ENCODE measurements at regions not wholly inside any gene's neighbourhood (a gene's known extent, or its start where the extent isn't known, plus 50 kb on each side); places are given as distances from the start of the nearest gene placed in this dataset.

DNA sequence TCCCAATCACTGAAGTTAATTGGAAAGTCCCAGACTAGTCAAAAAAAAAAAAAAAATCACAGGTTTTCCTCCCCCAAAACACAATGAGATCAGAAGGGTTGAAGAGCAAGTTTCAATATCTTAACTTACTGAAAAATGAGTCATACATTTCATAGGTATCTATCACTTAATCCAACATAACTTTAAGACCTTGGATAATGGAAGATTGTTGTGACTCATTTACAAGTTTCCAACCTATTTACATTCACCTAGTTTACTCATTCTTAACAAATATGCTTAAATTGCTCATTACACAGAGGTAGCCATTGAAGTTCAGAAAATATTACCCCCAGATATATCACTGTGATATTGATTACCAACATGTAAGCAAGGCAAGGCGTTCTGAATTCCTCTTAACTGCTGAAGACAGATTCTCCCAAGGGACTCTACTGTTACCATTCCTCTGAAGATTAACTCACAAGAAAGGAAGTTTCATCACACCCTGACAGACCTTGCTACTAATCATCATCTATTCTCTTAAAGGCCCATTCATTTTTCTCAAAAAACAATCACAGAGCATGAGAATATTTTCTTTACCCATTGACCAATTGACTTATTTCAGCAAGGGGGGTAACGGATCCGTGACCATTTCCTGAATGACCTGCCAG, 563.8 kb downstream of the TLE1 start:
- H4K20me1 ChIP-seq (ENCODE audit: insufficient read depth, low read depth, low read length): no peaks in the 10 kb centered on the region
- H3K4me2 ChIP-seq (ENCODE audit: low read depth, low read length, poor library complexity, severe bottlenecking): no peak overlapping the region
- no peak overlapping the region for H3K27ac ChIP-seq (ENCODE audit: low read length)
- no peak for DNase-seq
- no peaks in the 10 kb centered on the region for H3K4me1 ChIP-seq (ENCODE audit: low read length)
- H3K4me3 ChIP-seq (ENCODE audit: low read length): no peak overlapping the region
- no peak overlapping the region for H2AFZ ChIP-seq (ENCODE audit: low read length)
- no peaks in the 10 kb centered on the region; the same call in 1 of the 2 replicates for H3K9me3 ChIP-seq (ENCODE audit: low read length)
- no peaks in the 10 kb centered on the region for H3K36me3 ChIP-seq (ENCODE audit: insufficient read depth, low read length)
- no peaks in the 10 kb centered on the region for H3K27me3 ChIP-seq (ENCODE audit: low read length)
- no peak overlapping the region for H3K9ac ChIP-seq (ENCODE audit: low read length)
- H3K9me2 ChIP-seq (replicated peaks; ENCODE audit: insufficient read depth, low read length): no peaks in the 10 kb centered on the region
- H3K79me2 ChIP-seq (ENCODE audit: low read length): no peaks in the 10 kb centered on the region

DNA sequence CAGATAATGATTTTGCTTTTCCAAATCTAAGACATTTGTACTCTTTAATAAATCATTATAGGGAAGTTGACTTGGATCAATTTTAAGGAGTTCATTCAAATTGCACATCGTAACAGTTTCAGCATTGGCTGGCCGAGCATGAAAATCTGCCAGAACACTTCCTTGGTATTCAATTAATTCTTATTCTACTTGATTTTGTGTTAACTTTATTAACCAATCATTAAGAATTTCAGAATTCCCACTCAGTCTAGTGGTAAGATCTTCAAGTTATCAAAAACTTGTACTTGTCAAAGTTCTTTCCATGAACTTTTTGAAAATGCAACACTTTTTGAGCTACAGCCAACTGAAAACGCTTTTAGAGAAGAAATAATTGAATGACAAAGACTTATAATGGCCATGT, 565.8 kb downstream of the TLE1 start:
- no peak overlapping the region for H3K9ac ChIP-seq (ENCODE audit: low read length)
- no peak for DNase-seq
- H3K36me3 ChIP-seq (ENCODE audit: insufficient read depth, low read length): no peaks in the 10 kb centered on the region
- no peak overlapping the region for H3K4me3 ChIP-seq (ENCODE audit: low read length)
- H2AFZ ChIP-seq (ENCODE audit: low read length): no peak overlapping the region
- no peak overlapping the region for H3K27ac ChIP-seq (ENCODE audit: low read length)
- no peaks in the 10 kb centered on the region for H3K4me1 ChIP-seq (ENCODE audit: low read length)
- H3K9me3 ChIP-seq (ENCODE audit: low read length): peaks cover 9% of the 10 kb centered on the region
- no peaks in the 10 kb centered on the region for H3K9me2 ChIP-seq (replicated peaks; ENCODE audit: insufficient read depth, low read length)
- H3K79me2 ChIP-seq (ENCODE audit: low read length): no peaks in the 10 kb centered on the region
- no peaks in the 10 kb centered on the region for H4K20me1 ChIP-seq (ENCODE audit: insufficient read depth, low read depth, low read length)
- H3K4me2 ChIP-seq (ENCODE audit: low read depth, low read length, poor library complexity, severe bottlenecking): no peak overlapping the region
- H3K27me3 ChIP-seq (ENCODE audit: low read length): no peaks in the 10 kb centered on the region

DNA sequence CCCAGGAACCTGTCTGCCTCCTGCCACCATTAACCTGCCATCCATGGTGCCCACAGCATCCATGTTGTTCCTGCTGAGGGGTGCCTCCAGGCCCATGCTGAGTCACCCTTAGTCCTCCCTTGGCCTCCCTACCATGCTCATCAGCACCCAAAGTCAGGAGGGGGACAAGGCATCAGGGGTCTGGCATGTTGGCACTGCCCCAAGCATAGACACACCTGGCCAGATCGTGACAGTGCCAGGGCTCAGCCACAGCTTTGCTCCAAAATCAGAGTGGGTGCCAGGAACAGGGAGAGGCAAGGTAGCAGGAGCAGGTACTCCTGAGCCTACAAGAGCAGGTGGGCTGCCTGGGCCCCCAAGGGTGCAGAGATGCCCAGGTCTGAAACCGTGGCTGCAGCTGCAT, 566.6 kb downstream of the TLE1 start:
- H3K27ac ChIP-seq (ENCODE audit: low read length): no peak overlapping the region
- no peaks in the 10 kb centered on the region for H4K20me1 ChIP-seq (ENCODE audit: insufficient read depth, low read depth, low read length)
- H3K9me3 ChIP-seq (ENCODE audit: low read length): peaks cover 10% of the 10 kb centered on the region
- H3K4me3 ChIP-seq (ENCODE audit: low read length): no peak overlapping the region
- no peaks in the 10 kb centered on the region for H3K79me2 ChIP-seq (ENCODE audit: low read length)
- no peak overlapping the region for H3K4me2 ChIP-seq (ENCODE audit: low read depth, low read length, poor library complexity, severe bottlenecking)
- H2AFZ ChIP-seq (ENCODE audit: low read length): no peak overlapping the region
- no peak overlapping the region for H3K9ac ChIP-seq (ENCODE audit: low read length)
- H3K27me3 ChIP-seq (ENCODE audit: low read length): no peaks in the 10 kb centered on the region
- no peak for DNase-seq
- H3K36me3 ChIP-seq (ENCODE audit: insufficient read depth, low read length): no peaks in the 10 kb centered on the region
- H3K4me1 ChIP-seq (ENCODE audit: low read length): no peaks in the 10 kb centered on the region
- H3K9me2 ChIP-seq (replicated peaks; ENCODE audit: insufficient read depth, low read length): no peaks in the 10 kb centered on the region

DNA sequence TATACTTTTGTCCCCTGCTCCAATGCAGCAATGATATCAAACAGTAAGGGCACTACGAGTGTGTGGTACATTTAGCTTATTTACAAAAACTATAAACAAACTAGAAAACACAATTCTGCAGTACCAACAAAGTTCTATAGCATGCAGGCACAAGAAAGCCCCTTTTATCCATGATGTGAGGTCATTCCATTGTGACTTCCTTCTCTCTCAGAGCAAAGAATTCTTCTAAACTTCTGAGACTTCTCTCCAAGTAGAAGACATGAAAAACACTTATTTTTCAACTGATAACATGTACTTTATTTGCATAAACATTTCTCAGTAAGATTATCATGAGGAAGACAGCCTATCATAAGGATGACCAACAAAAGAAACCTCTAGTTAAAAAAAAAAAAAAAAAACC, 569.8 kb downstream of the TLE1 start:
- no peaks in the 10 kb centered on the region for H3K9me2 ChIP-seq (replicated peaks; ENCODE audit: insufficient read depth, low read length)
- H3K27ac ChIP-seq (ENCODE audit: low read length): no peak overlapping the region
- no peaks in the 10 kb centered on the region for H3K36me3 ChIP-seq (ENCODE audit: insufficient read depth, low read length)
- no peak for DNase-seq
- H3K27me3 ChIP-seq (ENCODE audit: low read length): no peaks in the 10 kb centered on the region
- H4K20me1 ChIP-seq (ENCODE audit: insufficient read depth, low read depth, low read length): no peaks in the 10 kb centered on the region
- peaks cover 10% of the 10 kb centered on the region for H3K9me3 ChIP-seq (ENCODE audit: low read length)
- H3K79me2 ChIP-seq (ENCODE audit: low read length): no peaks in the 10 kb centered on the region
- H3K4me3 ChIP-seq (ENCODE audit: low read length): no peak overlapping the region
- no peak overlapping the region for H3K9ac ChIP-seq (ENCODE audit: low read length)
- H2AFZ ChIP-seq (ENCODE audit: low read length): no peak overlapping the region
- no peak overlapping the region for H3K4me2 ChIP-seq (ENCODE audit: low read depth, low read length, poor library complexity, severe bottlenecking)
- H3K4me1 ChIP-seq (ENCODE audit: low read length): no peaks in the 10 kb centered on the region

DNA sequence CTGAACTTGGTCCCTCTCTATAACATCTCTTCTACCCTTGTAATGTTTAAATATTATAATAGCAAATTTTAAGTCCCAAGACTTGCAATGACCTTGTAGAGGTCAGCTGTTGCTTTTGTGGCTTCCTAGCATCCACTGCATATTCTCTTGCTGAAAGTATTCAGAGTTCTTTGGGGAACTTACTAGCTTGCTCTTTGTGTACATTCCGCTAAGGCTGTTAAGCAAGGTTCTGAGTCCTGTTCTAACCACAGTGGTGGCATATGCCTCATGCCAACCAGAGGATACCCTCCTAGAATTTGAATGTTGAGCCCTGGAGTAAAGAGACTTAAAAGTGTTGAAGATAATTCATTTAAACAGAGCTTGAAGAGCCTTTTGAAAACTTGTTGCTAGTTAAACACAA, 570.9 kb downstream of the TLE1 start:
- Histone ChIP-seq H4K20me1 (ENCODE audit: insufficient read depth, low read depth, low read length) (no peaks in the 10 kb centered on the region), H2AFZ (ENCODE audit: low read length) (no peak overlapping the region), H3K4me2 (ENCODE audit: low read depth, low read length, poor library complexity, severe bottlenecking) (no peak overlapping the region), H3K4me1 (ENCODE audit: low read length) (no peaks in the 10 kb centered on the region), H3K79me2 (ENCODE audit: low read length) (no peaks in the 10 kb centered on the region), H3K9me2 (replicated peaks; ENCODE audit: insufficient read depth, low read length) (no peaks in the 10 kb centered on the region), H3K27ac (ENCODE audit: low read length) (no peak overlapping the region), H3K9me3 (ENCODE audit: low read length) (peaks cover 10% of the 10 kb centered on the region), H3K4me3 (ENCODE audit: low read length) (no peak overlapping the region), H3K36me3 (ENCODE audit: insufficient read depth, low read length) (no peaks in the 10 kb centered on the region), H3K9ac (ENCODE audit: low read length) (no peak overlapping the region), H3K27me3 (ENCODE audit: low read length) (no peaks in the 10 kb centered on the region)
- no peak for DNase-seq

DNA sequence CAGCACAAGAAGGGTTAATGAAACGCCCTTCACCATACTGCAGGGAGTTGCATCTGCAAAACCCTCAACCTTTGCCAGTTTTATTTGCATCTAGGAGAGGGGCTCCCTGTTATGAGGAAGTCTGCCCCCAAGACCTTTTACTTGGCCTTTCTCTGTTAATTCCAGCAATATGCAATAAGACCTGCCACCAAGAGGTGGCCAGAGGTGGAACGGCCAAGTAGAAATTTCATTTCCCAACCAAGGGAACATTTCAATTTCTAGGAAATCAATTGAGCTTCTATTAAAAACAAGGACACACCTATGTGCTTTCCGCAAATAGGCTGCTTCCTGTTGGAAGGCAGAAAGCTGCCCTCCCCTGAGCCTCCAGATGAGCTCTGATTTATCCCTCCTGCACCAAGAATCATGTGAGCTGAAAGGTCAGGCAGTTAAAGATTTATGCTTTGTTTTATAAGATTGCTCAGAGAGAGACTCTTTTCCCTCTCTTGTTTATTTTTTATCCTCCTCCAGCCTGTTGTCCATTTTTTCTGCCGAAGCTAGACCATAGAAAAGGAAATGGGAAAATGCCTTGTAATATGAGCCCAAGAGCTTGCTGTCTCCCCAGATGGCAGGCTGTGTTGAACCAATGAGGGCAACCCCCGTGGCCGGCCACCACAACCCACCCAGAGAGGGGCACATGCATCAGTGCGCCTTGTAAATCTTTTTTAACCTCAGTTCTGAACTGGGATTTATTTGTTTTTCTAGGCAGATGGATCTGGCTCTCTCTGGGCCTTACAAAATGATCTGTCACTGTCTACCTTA, 572.8 kb downstream of the TLE1 start:
- Histone ChIP-seq H3K9ac (ENCODE audit: low read length) (no peak overlapping the region), H3K27me3 (ENCODE audit: low read length) (no peaks in the 10 kb centered on the region), H3K9me2 (replicated peaks; ENCODE audit: insufficient read depth, low read length) (no peaks in the 10 kb centered on the region), H3K4me1 (ENCODE audit: low read length) (no peaks in the 10 kb centered on the region), H2AFZ (ENCODE audit: low read length) (no peak overlapping the region), H3K79me2 (ENCODE audit: low read length) (no peaks in the 10 kb centered on the region), H3K36me3 (ENCODE audit: insufficient read depth, low read length) (no peaks in the 10 kb centered on the region), H3K4me3 (ENCODE audit: low read length) (no peak overlapping the region), H4K20me1 (ENCODE audit: insufficient read depth, low read depth, low read length) (no peaks in the 10 kb centered on the region), H3K4me2 (ENCODE audit: low read depth, low read length, poor library complexity, severe bottlenecking) (no peak overlapping the region), H3K27ac (ENCODE audit: low read length) (no peak overlapping the region), H3K9me3 (ENCODE audit: low read length) (peaks cover 10% of the 10 kb centered on the region)
- DNase-seq: no peak

DNA sequence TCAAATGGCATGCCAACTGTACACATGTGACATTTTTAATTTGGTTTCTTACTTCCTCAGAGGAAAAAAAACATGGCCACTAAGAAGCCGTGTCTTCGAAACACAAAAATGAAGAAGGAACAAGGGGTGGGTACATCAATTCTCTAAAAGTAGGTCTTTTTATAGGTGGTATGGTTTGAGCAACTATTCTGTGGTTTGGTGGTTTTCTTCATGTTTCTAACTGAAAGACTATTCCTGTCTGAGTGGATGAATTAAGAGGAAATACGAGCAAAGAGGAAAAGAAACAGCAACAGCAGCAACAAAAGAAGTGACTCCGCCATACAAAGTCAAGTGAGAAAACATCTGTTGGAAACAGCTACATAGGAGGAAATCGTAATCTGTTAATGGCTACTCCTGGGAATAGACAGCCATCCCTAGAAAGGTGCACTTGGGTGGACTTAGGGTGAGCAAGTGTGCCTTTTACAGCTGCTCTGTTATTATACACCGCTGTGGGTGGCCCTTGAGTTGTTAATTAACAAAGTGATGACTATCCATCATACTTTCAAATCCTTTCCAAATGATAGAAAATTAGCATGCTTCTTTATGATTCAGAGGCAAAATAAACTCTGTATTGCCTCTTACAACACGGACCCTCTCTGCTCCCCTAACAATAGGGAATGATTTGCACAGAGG, 575.8 kb downstream of the TLE1 start:
- DNase-seq: no peak
- Histone ChIP-seq H3K4me1 (ENCODE audit: low read length) (no peaks in the 10 kb centered on the region), H3K9me2 (replicated peaks; ENCODE audit: insufficient read depth, low read length) (no peaks in the 10 kb centered on the region), H3K4me2 (ENCODE audit: low read depth, low read length, poor library complexity, severe bottlenecking) (no peak overlapping the region), H3K27me3 (ENCODE audit: low read length) (no peaks in the 10 kb centered on the region), H3K36me3 (ENCODE audit: insufficient read depth, low read length) (no peaks in the 10 kb centered on the region), H3K9ac (ENCODE audit: low read length) (no peak overlapping the region), H3K79me2 (ENCODE audit: low read length) (no peaks in the 10 kb centered on the region), H2AFZ (ENCODE audit: low read length) (no peak overlapping the region), H3K9me3 (ENCODE audit: low read length) (peaks cover 2% of the 10 kb centered on the region), H3K27ac (ENCODE audit: low read length) (no peak overlapping the region), H3K4me3 (ENCODE audit: low read length) (no peak overlapping the region), H4K20me1 (ENCODE audit: insufficient read depth, low read depth, low read length) (no peaks in the 10 kb centered on the region)

DNA sequence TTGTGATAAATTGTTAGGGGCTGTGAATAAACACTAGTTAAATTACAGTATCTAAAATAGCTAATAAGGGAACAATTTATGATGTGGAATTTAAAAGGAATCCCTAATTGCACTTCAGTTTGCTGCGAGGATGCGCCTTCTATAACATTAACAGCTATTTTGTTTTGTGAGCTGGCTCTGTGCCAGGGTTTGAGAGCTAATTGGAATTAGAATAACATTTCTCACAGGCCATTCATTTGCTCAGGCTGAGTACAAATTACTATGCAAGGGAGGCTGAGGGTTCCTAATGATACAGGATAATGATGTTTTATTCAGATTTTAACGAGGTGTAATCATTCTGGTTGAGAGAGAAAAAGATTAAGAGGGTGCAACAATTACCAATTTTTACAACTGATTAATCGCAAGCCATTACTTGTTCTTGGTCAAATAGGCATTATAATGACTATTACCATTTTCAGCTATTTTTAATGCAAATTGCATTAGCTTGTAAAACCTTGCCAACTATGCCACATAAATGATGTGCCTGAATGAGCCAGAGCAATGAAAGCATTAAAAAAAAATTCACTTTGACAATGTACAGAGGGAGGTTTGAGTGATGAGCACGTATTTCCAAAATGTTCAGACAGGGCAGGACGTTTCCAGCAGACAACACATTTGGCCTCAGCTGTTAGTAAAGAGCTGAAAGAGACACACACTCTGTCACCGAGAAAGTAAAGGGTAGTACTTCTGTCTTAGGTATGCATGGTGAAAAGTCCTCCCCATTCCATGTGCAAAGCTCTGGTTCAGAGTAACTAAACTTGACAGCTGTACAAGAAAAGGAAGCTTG, 576.5 kb downstream of the TLE1 start:
- Histone ChIP-seq H4K20me1 (ENCODE audit: insufficient read depth, low read depth, low read length) (no peaks in the 10 kb centered on the region), H3K4me3 (ENCODE audit: low read length) (no peak overlapping the region), H3K4me1 (ENCODE audit: low read length) (no peaks in the 10 kb centered on the region), H3K36me3 (ENCODE audit: insufficient read depth, low read length) (no peaks in the 10 kb centered on the region), H3K9me2 (replicated peaks; ENCODE audit: insufficient read depth, low read length) (no peaks in the 10 kb centered on the region), H3K79me2 (ENCODE audit: low read length) (no peaks in the 10 kb centered on the region), H3K4me2 (ENCODE audit: low read depth, low read length, poor library complexity, severe bottlenecking) (no peak overlapping the region), H3K9ac (ENCODE audit: low read length) (no peak overlapping the region), H3K27me3 (ENCODE audit: low read length) (no peaks in the 10 kb centered on the region), H3K27ac (ENCODE audit: low read length) (no peak overlapping the region), H3K9me3 (ENCODE audit: low read length) (no peaks in the 10 kb centered on the region; the same call in 1 of the 2 replicates), H2AFZ (ENCODE audit: low read length) (no peak overlapping the region)
- DNase-seq: no peak

All from Karpas-422 (cell line).